ENCODE measurements at regions not wholly inside any gene's neighbourhood (a gene's known extent, or its start where the extent isn't known, plus 50 kb on each side); places are given as distances from the start of the nearest gene placed in this dataset.
"Not testable (repeated sequence)": the region's sequence is repeated elsewhere in the genome, so short reads cannot be mapped to it uniquely, and the experiment has no call there.

DNA sequence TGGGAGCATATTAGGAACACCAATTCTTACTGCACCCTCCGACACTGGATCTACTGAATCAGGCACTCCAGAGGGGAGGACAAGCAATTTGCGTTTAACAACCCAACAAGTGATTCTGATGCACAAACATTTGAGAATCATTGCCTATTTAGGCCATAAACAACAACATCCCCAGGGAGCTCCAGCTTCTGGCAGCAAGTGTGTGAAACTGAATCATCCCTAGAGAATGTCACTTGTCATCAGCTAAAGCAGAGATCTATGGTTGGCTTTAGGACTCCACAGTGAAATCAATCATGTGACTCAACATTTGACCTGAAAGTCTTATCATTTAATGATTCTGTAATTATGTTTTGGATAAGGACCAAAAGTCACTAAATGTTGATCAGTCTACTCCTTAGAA lies 505.0 kb upstream of the FLRT2 start:
- no peak for DNase-seq (ENCODE audit: low read depth)

DNA sequence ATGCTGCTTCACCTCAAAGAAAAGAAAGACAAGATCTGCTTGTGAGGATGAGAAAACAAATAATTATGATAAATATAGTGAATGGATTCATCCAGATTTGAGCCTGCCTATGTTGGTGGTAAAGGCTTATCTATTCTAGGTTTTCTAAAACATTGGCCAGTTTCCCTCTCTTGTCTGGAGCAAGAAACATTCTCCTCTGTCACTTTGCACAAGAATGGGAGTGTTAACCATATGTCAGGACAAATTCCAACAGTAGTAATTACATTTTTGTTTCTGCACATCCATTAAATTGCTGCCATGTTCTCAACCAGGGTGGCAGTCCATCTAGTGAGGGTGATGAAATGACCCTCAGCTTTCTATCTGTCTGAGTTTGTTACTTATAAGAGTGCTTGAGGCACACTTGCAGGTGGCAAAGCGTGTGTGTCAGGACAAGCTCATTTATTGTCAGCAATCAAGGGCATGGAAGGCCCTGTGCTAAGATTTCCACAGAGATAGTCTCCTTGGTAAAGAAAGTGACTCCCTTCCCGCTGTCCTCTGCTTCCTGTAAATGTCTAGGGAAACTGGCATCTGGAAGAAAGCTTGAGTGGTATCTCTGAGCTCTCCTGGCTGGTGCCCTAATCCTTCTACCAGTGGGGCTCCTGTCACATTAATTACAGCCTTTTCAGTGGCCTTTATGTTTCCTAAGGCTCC lies 502.1 kb upstream of the FLRT2 start:
- no peak for DNase-seq (ENCODE audit: low read depth)

DNA sequence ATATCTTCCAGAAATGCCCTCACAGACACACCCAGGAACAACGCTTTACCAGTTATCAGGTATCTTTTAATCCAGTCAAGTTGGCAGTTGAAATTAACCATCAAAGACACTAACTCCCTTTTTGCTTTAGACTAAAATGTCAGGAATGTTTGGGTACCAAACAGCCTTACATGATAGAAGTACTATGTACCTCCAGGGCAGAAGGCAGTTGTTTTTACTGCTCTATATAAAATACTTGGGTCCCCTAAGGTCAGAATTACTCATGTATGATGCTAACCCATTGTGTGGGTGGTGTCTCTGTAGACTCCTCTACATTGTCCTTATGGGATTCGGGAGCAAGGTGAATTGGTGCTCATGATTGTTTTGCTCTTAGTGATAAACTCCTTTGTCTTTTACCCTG lies 492.5 kb upstream of the FLRT2 start:
- no peak for DNase-seq (ENCODE audit: low read depth)

DNA sequence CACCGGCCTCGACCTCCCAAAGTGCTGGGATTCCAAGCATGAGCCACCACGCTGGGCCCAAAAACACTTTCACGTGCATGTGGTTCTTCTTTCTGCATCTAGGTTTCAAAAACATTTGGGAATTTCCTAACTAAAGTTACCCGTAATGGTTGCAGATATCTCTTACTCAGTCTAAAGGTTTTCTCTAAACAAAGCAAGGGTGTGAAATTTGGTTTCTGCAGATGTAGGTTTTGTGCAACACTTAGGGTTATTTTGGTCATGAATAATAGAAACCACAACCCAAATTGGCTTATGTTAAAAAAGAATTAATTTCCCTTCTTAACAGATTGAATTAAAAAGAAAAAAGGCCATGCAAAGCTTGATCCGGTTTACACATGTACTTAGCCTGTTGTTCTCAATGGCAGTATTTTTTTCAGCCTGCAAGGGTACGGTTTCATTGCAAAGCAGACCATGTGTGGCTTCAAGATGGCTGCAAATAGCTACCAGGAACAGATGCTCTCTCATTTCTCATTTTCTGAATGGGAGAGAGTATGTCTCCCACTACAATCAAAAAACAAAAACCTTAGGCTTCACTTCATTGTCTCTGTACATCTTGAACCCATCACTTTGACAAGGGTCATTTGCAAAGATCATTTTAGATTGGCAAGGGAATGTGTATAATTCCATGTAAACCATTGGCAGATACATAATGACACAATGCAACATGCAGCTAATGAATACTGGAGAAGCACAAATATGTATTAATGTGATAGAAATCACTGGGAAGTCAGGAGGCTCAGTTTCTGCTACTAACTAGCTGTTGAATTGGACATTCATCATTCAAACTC lies 491.2 kb upstream of the FLRT2 start:
- no peak for DNase-seq (ENCODE audit: low read depth)

DNA sequence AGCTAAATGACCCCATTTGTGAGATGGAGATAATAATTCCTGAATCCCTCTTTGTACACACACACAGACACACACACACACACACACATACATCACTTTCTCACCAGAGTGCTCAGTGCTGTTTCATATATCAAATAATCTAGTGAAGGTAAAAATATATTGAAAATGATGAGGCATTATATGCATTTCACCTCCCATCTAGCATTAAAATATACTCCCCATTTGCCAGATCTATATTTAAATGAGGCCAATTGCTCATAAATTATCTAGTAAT lies 490.7 kb upstream of the FLRT2 start:
- DNase-seq (ENCODE audit: low read depth) = no peak

DNA sequence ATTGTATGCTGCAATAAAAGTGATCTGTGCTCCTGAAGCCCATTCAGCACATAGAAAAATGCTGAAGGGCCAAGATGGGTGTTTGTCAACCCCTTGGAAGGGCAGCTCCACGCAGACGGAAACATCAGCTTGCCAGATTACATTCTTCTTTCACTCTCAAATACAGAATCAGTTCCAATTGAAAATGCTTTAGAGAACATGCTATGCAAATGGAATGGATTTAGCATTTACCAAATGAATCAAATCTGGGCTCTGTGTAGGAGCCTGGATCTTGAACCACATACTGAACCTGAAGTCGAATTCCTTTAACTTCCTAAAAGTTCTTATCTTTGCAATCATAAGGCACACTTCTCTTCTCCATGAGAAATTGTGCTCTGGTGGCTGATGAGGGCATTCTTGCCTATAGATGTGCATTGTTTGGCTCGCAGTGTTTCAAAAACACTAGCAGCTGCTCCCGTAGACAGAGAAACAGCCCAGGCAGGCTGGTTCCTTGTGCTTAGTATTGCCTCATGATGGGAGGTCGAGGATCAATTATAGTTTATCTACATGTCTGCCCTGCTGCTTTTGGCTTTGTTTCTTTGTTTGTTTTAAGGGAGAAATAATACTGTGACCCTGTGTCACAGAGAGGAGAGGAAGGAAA lies 489.8 kb upstream of the FLRT2 start:
- no peak for DNase-seq (ENCODE audit: low read depth)

DNA sequence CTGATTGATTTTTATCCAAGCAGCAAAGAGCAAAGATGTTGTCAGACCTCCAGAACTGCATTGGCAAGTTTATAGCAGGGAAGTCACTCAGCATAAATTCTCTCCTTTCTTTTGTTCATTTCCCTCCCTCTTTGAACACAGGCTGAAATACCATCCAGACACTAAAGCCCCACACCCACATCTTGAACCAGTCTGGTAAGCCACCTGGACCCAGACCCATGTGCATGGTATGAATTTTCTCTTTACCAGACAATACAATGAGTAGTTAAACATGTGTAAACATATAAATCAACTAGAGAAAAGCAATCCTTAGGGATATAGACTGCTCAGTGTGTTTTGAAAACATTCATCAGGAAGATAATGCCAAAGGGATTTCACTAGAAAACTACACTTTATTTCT lies 488.3 kb upstream of the FLRT2 start:
- DNase-seq (ENCODE audit: low read depth) = no peak

DNA sequence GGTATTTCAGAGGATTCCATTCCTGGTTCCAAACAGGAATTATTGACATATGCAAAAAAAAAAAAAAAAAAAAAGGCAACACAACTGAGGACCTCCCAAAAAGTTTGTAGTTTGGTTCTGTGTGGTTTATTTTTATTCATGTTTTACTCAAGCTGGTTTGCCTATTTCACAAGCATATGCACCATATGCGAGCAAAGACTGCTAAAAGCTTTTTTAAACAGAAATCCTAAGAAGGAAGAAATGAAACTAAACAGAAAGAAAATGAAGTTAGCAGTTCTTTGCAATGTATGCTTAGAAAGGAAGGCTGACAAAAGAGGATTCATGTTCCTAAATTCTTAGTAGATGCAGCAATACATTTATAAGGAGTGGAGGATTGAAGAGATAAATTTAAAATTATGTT lies 487.6 kb upstream of the FLRT2 start:
- no peak for DNase-seq (ENCODE audit: low read depth)

DNA sequence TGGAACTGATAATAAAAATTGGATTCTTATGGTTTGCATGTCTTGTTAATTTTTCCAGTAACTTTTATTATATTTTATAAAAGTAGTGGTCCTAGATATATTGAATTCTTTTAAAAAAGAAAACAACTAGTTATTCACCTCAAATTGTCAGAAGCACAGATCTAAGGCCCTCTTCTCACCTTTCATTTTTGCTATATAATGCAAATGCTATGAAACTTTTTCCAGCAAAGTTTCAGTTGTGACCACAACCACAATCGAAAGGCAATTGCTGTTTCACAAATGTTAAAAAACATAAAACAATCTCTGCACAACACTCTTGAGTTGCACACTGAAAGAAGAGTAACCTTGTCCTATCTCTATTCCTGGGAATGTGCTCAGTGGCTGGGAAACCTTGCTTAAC lies 479.8 kb upstream of the FLRT2 start:
- DNase-seq (ENCODE audit: low read depth) = no peak

DNA sequence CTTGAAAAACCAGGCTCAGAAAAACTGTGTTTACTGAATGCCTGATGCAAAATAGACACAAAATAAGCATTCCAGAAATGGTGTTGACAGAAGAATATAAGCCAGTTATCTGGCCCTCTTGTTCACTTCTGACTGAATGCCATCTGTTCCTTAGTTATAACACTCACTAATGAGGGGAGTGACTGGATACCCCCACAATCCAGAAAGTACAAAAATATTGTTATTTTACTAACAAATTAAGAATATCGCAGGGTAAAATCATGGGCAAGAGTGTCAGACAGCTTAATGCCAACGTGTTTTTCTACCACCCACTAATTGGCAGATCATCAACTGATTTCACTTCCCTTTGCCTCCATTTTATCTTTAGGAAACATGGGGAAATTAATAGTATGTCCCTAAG lies 477.3 kb upstream of the FLRT2 start:
- no peak for DNase-seq (ENCODE audit: low read depth)

DNA sequence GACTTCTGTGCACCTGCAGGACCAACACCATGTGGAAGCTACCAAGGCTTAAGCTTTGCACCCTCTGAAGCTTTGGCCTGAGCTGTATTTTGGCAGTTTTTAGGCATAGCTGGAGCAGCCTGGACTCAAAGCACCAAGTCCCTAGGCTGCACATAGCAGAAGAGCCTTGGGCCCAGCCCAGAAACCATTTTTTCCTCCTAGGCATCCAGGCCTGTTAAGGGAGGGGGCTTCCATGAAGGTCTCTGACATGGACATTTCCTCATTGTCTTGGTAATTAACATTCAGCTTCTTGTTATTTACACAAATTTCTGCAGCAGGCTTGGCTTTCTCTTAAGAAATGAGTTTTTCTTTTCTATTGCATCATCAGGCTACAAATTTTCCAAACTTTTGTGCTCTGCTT lies 475.8 kb upstream of the FLRT2 start:
- no peak for DNase-seq (ENCODE audit: low read depth)

DNA sequence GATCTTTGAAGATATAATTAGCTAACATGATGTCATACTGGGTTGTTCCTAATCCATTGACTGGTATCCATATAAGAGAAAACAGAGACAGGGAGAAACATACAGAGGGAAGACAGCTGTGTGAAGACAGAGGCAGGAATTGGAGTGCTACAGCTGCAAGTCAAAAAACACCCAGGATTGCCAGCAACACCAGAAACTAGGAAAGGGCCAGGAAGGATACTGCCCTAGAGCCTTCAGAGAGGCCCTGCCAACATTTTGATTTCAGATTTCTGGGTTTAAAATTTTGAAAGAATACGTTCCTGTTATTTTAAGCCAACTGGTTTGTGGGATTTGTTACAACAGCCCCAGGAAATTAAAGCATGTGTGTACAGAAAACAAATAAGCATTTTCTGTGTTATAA lies 473.7 kb upstream of the FLRT2 start:
- DNase-seq (ENCODE audit: low read depth) = no peak

DNA sequence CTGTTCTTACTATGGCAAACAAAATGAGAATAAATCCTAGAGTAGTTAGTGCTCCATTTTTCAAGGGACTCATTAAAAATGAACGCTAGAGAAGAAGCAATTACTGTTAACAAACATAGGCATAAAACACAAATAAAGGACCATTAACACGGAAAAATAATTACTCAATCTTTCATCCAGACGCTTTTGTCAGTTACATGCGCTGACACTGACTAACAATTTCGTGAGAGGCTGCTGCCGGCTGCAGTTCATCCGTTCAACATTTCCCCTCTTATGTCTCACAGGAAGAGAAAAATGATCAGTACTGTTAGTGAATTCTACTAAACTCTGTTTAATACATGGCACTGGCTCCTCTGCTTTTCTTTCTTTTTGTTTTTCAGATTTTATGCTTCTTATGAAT lies 472.7 kb upstream of the FLRT2 start:
- no peak for DNase-seq (ENCODE audit: low read depth)

DNA sequence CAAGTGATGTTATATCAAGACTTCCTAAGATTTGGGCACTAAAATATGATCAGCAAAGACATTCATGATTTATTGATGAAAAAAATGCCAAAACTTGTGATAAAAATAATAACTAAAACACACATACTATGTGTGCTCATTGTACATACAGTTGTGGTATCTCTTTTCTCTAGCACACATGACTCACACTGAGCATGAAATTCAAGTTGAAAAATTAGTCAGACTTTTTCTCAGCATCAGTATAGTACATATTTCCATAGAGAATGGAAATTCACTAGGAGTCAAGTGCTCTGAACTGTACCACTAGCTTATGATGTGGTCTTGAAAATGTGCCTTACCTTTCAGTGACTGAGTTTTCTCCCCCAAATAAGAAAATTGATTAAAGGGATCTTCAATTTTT lies 471.8 kb upstream of the FLRT2 start:
- DNase-seq (ENCODE audit: low read depth) = no peak

DNA sequence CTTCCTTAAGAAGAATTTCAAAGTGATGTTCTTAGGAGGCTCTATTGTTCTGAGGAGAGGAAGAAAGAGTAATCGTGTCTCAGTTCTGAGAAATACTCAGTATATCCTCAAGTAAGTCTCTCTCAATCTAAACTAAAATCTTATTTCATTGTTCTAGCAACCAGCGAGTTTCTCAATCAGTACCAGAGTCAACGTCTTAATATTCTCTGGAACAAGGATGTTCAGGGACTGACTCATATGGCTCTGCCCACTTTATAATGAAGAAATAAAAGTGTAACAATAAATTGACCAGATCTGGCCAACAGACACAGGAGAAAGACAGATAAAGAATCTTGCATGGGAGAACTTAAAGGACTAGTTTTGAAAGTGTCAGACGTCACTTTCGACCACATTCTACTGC lies 469.8 kb upstream of the FLRT2 start:
- DNase-seq (ENCODE audit: low read depth) = no peak

DNA sequence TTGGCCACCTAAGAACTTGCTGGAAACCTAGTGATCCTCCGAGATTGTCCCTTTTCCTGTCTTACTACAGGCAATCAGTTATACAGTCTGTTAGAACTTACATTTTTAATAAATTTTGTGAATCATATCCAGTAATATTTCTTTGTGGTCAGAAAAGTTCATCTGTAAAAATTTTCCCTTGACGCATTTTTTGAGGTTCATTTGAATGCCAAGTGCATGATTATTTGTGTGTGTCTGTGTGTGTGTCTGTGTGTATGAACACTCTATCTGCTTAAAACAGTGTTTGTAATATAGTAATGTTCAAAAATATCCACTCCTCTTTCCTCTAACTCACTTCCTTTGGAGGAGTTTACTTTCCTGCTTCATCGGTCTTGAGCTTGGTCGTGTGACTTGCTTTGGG lies 468.7 kb upstream of the FLRT2 start:
- DNase-seq (ENCODE audit: low read depth) = no peak

DNA sequence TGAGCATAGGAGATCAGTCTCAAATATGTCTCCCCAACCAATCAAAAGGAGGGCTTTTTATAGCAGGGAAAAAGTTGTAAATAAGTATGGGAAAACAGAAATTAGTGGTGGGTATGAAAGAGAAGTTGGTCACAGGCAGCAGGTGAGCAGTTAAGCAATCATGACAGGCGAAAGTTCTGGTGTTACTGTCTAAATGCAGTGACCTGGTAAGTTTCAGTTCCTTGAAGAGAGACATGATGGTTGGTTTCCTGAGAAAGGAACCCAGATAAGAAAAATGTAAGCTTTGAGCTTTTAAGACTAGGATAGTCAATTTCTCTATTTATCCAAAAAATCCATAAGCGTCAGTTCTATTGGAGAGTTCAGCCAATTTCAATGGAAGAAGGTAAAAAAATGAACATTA lies 466.2 kb upstream of the FLRT2 start:
- DNase-seq (ENCODE audit: low read depth) = no peak

DNA sequence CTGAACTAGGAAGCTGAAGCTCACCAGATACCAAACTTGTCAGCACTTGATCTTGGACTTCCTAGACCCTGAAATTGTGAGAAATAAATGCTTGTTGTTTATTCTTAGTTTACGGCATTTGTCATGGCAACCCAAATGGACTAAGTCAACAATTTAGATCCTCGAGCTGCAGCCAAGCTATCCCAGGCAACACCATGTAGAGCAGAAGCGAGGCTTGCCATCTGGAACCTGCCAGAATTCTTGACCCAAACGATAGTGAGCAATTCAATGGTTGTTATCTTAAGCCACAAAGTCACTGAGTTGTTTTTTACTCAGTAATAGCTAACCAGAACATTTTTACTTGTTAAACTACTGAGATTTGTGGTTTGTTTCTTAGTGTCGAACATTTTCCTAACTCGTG lies 458.5 kb upstream of the FLRT2 start:
- no peak for DNase-seq (ENCODE audit: low read depth)

DNA sequence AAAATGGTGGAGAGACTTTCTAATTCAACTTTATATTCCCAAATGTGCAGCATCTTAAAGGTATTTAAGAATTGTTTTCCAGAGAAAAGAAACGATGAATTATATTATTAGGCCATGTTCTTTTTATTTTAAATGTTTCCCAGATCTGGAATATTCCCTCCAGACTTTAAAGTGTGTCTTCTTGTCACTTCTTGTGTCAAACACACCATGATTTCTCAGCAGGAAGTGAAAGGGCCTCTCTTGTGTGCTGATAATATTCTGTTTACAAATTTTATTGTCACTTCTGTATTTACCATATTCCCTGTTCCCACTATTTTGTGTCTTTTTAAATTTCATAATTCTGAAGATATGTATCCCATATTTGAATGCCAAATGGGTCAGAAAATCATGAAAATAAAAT lies 455.0 kb upstream of the FLRT2 start:
- no peak for DNase-seq (ENCODE audit: low read depth)

DNA sequence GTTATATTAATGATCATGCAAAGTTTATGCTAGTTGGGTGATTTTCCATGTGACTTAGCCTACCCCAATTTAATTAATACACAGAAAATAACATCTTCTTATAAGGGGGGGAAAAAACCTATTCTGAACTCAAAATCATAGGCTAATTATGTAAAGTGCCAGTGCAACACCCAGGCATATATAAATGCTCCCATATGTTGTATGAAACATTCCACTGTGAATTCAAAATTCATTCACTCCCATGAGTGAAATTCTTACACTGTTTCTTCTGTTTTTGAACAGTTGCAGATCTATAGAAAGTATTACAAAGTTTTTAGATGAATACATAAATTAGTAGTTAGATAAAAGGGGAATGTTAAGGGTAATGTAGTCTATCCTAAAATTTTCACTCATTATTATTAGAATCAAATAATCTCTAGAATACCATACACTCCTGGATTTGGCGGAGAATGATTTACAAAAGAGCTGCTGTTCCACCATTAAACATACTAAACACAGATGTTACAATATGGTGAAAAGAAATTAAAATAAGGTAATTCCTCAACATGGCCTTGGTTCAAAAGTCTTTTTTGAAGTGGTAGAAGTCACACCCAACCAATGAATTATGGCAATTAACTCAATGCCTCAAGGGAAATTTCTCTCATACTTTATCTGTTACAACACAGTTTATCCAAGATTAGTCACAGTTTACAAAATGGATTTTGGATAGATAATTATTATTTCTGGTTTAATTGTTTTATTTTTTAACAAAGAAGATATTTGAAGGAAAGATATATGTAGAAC lies 454.1 kb upstream of the FLRT2 start:
- no peak for DNase-seq (ENCODE audit: low read depth)

DNA sequence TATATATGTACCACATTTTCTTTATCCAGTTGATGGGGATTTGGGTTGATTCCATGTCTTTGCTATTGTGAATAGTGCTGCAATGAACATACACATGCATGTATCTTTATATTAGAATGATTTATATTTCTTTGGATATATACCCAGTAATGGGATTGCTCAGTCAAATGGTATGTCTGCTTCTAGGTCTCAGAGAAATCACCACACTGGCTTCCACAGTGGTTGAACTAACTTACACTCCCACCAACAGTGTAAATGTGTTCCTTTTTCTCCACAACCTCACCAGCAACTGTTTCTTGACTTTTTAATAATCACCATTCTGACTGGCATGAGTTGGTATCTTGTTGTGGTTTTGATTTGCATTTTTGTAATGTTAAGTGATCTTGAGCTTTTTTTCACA lies 452.2 kb upstream of the FLRT2 start:
- DNase-seq (ENCODE audit: low read depth) = not testable (repeated sequence)

DNA sequence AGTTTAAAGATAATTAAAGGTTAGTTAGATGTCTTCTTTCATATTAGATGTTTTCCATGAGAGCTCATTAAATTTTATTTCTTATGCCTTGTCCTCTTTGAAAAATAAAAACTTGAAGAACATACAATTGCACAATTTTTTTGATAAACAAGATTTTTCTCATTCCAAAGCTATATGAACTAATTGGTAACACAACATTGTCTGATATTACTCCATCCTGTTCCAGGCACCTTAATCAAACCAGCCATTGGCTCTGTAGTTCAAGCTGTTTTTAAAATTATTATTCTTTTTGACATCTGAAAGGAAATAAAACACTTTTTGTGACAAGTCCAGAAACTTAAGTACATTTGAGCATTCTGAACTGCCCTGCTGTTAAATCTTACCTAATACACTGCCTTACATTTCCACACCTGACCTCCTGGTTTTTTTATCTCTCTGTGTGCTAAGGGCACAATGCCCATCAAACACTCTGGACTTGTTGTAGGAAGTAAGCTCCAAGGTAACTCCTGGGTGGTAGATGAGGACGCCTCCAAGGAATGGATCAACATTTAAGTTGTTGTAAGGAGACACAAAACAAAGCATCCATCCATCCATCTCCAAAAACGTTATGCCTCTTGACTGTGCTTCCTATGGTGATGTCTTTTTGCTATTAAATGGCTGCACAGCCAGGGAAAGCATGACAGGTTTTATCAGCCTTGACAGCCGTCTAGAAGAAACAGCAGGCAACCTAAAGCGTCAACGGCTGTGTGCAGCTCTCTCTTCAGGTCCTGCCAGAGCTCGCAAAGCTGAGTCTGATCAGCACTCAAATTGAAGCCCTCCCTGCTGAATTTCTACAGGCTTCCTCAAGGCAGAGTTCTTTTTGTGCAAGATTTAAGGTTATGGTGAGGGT lies 449.9 kb upstream of the FLRT2 start:
- DNase-seq (ENCODE audit: low read depth) = no peak

Data from HS-27A (cell line).